SK-N-SH (cell line): ENCODE measurements at regions not wholly inside any gene's neighbourhood (a gene's known extent, or its start where the extent isn't known, plus 50 kb on each side); places are given as distances from the start of the nearest gene placed in this dataset.

ENCODE experiments used
- CTCF ChIA-PET: fragments of 300-600, 350-600 bp; formaldehyde crosslinking; extraction: SDS; loops from one replicate; lab custom pipeline; 2021; lab: Yijun Ruan, JAX
- POLR2A ChIA-PET: fragments of 350-600 bp; sonication (Branson Sonifier 250); formaldehyde crosslinking; extraction: SDS; loops from one replicate; lab custom pipeline; 2020; ENCODE audit warnings: antibody characterized with exemption, inconsistent platforms; lab: Yijun Ruan, JAX
- DNase-seq: peaks from one replicate; pipeline ENCODE4 v3.0.0; 2012
- H2AFZ ChIP-seq: fragments of 200-600 bp; sonication (generic); 2 replicates; pipeline ENCODE4 v1.8.1; 2016; ENCODE audit warnings: antibody characterized with exemption, mild to moderate bottlenecking, low read depth
- H3F3A ChIP-seq: fragments of 200-600 bp; sonication (generic); replicated peaks from 2 replicates; pipeline ENCODE3; 2016; ENCODE audit warnings: antibody characterized with exemption, mild to moderate bottlenecking; ENCODE audit not compliant: insufficient read depth
- H3K27ac ChIP-seq, 2 experiments: fragments of 200-500 bp in 1 of 2; fragments of 200-600 bp in 1 of 2; sonication (Bioruptor generic) in 1 of 2; sonication (generic), shearing (Covaris generic) in 1 of 2; 2 replicates each; pipeline versions ENCODE4 v1.5.1 to v1.6.1; 2014 to 2016; ENCODE audit warnings: low read depth in 2 of 2, inconsistent platforms in 1 of 2, low read length in 1 of 2, mild to moderate bottlenecking in 1 of 2, mixed read lengths in 1 of 2
- H3K27me3 ChIP-seq: fragments of 200-600 bp; sonication (generic), shearing (Covaris generic); 2 replicates; pipeline ENCODE4 v1.6.1; 2016; ENCODE audit warnings: mixed run types; ENCODE audit not compliant: insufficient read depth
- H3K36me3 ChIP-seq, 2 experiments: fragments of 200-500 bp in 1 of 2; fragments of 200-600 bp in 1 of 2; sonication (Bioruptor generic) in 1 of 2; sonication (generic) in 1 of 2; replicated peaks in 1 of 2; 2 replicates each; pipeline versions ENCODE3 to v1.5.1; 2014 to 2016; ENCODE audit warnings: low read length in 1 of 2, mild to moderate bottlenecking in 1 of 2; ENCODE audit not compliant: insufficient read depth in 2 of 2, control insufficient read depth in 1 of 2
- H3K4me1 ChIP-seq, 2 experiments: fragments of 200-500 bp in 1 of 2; fragments of 200-600 bp in 1 of 2; sonication (Bioruptor generic) in 1 of 2; sonication (generic), shearing (Covaris generic) in 1 of 2; 2 replicates each; pipeline versions ENCODE4 v1.5.1 to v1.6.1; 2014 to 2016; ENCODE audit warnings: low read depth in 1 of 2, low read length in 1 of 2, mixed run types in 1 of 2; ENCODE audit not compliant: insufficient read depth in 2 of 2, control insufficient read depth in 1 of 2
- H3K4me2 ChIP-seq: fragments of 200-600 bp; sonication (generic), shearing (Covaris generic); 2 replicates; pipeline ENCODE4 v1.6.1; 2017; ENCODE audit warnings: mixed run types
- H3K4me3 ChIP-seq, 2 experiments: fragments of 200-500 bp in 1 of 2; fragments of 200-600 bp in 1 of 2; sonication (Bioruptor generic) in 1 of 2; sonication (generic), shearing (Covaris generic) in 1 of 2; 2 replicates each; pipeline versions ENCODE4 v1.5.1 to v1.8.1; 2014 to 2016; ENCODE audit warnings: low read depth in 2 of 2, inconsistent platforms in 1 of 2, low read length in 1 of 2, mild to moderate bottlenecking in 1 of 2, mixed read lengths in 1 of 2, moderate library complexity in 1 of 2
- H3K79me2 ChIP-seq: fragments of 200-600 bp; sonication (generic); 2 replicates; pipeline ENCODE4 v1.8.1; 2017; ENCODE audit warnings: mild to moderate bottlenecking; ENCODE audit not compliant: insufficient read depth
- H3K9ac ChIP-seq: fragments of 200-600 bp; sonication (generic); 2 replicates; pipeline ENCODE4 v1.6.1; 2017; ENCODE audit warnings: mixed run types
- H3K9me2 ChIP-seq: fragments of 200-600 bp; sonication (generic); 2 replicates; pipeline ENCODE4 v1.6.1; 2017; ENCODE audit warnings: mixed run types
- H3K9me3 ChIP-seq: fragments of 200-600 bp; sonication (generic); 2 replicates; pipeline ENCODE4 v1.6.1; 2017; ENCODE audit warnings: mixed run types, mild to moderate bottlenecking, moderate library complexity
- H4K20me1 ChIP-seq: fragments of 200-600 bp; sonication (generic); 2 replicates; pipeline ENCODE4 v1.6.1; 2017; ENCODE audit warnings: mild to moderate bottlenecking, mixed run types; ENCODE audit not compliant: insufficient read depth
- CHD2 ChIP-seq: fragments of 150-350 bp; IDR thresholded peaks from 2 replicates; pipeline ENCODE4 v1.6.1; 2018; ENCODE audit warnings: low read length; ENCODE audit not compliant: partially characterized antibody
- EP300 ChIP-seq, 2 experiments: IDR thresholded peaks; 2 replicates each; pipeline versions ENCODE4 v1.4.0 to v1.6.1; 2012; ENCODE audit warnings: borderline replicate concordance in 1 of 2, low read depth in 1 of 2, low read length in 1 of 2
- FOXM1 ChIP-seq: IDR thresholded peaks from 2 replicates; pipeline ENCODE4 v1.4.0; 2012; ENCODE audit warnings: low read depth, mild to moderate bottlenecking
- GABPA ChIP-seq: IDR thresholded peaks from 2 replicates; pipeline ENCODE4 v1.4.0; 2012; ENCODE audit warnings: low read depth, mild to moderate bottlenecking
- MEF2A ChIP-seq: IDR thresholded peaks from 2 replicates; pipeline ENCODE4 v1.4.0; 2012; ENCODE audit warnings: low read depth, borderline replicate concordance
- MXI1 ChIP-seq: IDR thresholded peaks from 2 replicates; pipeline ENCODE4 v1.6.1; 2012; ENCODE audit warnings: mild to moderate bottlenecking, low read depth, low read length, improper control_type of control experiment
- NRF1 ChIP-seq: IDR thresholded peaks from 2 replicates; pipeline ENCODE4 v1.6.1; 2012; ENCODE audit warnings: low read depth, mild to moderate bottlenecking, low read length
- RAD21 ChIP-seq: IDR thresholded peaks from 2 replicates; pipeline ENCODE4 v1.6.1; 2012; ENCODE audit warnings: mild to moderate bottlenecking, low read length
- RXRA ChIP-seq: IDR thresholded peaks from 2 replicates; pipeline ENCODE4 v1.4.0; 2012; ENCODE audit warnings: low read depth, mild to moderate bottlenecking, borderline replicate concordance
- SMC3 ChIP-seq: IDR thresholded peaks from 2 replicates; pipeline ENCODE4 v1.6.1; 2012; ENCODE audit warnings: low read depth, low read length, improper control_type of control experiment
- TCF12 ChIP-seq: IDR thresholded peaks from 2 replicates; pipeline ENCODE4 v1.4.0; 2012
- TEAD4 ChIP-seq: IDR thresholded peaks from 2 replicates; pipeline ENCODE4 v1.4.0; 2012; ENCODE audit warnings: mild to moderate bottlenecking, borderline replicate concordance; ENCODE audit not compliant: insufficient read depth
- WGBS: methylation state at CpG from one replicate; pipeline ENCODE4 v1.1.6; 2017; ENCODE audit warnings: low lambda C conversion rate; 5-methylcytosine and 5-hydroxymethylcytosine counted together
- TF ChIP-seq, protein P1 (sequence below): IDR thresholded peaks from 2 replicates; pipeline ENCODE4; 2012
- TF ChIP-seq, protein P2 (sequence below): IDR thresholded peaks from 2 replicates; pipeline ENCODE4 v1.4.0; 2012; ENCODE audit warnings: low read depth
- TF ChIP-seq, protein P3 (sequence below): IDR thresholded peaks from 2 replicates; pipeline ENCODE4 v1.4.0; 2012; ENCODE audit warnings: low read depth, borderline replicate concordance
- TF ChIP-seq, protein P4 (sequence below): fragments of 200-600 bp; sonication (generic); IDR thresholded peaks from 2 replicates; pipeline ENCODE4 v1.6.1; 2017; ENCODE audit warnings: antibody characterized with exemption, mild to moderate bottlenecking, moderate library complexity
- TF ChIP-seq, protein P5 (sequence below): fragments of 150-350 bp; IDR thresholded peaks from 2 replicates; pipeline ENCODE4 v1.6.1; 2016; ENCODE audit warnings: mild to moderate bottlenecking, low read depth, low read length

DNA sequence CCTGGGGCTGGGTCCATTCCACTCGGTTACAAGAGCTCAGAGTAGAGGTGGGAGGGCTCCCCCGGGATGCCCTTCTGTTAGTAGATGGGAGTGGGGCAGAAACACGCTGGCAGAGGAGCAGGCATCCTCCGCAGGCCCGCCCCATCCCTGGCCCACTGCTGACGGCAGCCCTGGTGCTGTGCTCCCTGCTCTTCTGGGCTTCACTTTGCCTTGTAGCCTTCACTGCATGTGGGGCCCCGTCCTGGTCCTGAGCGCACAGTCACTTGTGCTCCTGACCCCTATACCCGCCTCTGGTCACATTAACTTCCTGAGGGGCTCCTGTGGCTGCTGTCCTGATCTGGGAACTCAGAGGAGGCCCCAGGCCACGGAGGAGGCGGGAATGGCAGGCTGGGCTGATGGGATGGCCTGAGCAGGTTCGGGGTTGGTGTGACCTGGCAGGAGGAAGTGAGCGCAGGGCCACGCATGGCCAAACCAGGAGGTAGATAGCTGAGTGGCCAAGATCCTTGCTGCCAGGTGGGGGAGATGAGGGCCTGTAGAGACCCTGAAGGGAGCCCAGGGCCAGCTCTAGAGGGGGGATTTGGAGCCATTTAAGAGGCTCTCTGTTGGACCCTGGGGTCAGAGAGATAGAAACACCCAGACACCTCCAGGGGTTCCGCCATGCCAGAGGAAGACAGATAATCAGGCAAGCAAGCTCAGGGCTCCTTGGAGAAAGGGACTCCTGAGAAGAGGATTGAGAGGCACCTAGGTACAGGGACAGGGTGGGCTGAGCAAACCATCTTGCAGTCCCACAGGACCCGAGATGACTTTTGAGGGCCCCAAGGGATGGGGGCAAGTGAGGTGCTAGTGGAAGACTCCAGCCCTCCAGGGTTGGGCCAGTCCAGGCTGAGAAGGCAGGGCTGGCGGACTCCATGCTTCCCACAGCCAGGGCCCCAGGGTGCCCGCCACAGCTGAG, 92.2 kb upstream of the PRR23E start:
- Histone ChIP-seq H2AFZ (no peak overlapping the region), H3K9me3 (no peaks in the 10 kb centered on the region), H3K9me2 (no peaks in the 10 kb centered on the region), H3K36me3 (no peaks in the 10 kb centered on the region), H3K4me1 (peaks cover 0 to 21% of the 10 kb centered on the region in 2 experiments; a peak in 1 of 4 replicates), H4K20me1 (no peaks in the 10 kb centered on the region), H3K79me2 (no peaks in the 10 kb centered on the region), H3K27ac (no peak overlapping the region), H3F3A (no peaks in the 10 kb centered on the region), H3K4me3 (no peak overlapping the region), H3K9ac (no peak overlapping the region), H3K27me3 (no peaks in the 10 kb centered on the region), H3K4me2 (no peak overlapping the region)
- WGBS = 64% methylated on average over 12 of the region's 18 CpGs
- ChIA-PET CTCF (no interaction called here), POLR2A (no interaction called here)
- DNase-seq = no peak
- TF ChIP-seq MEF2A (no peak), TCF12 (no peak), NRF1 (no peak), EP300 (IDR thresholded peaks at IDR 0.05; ENCODE audit: borderline replicate concordance in 1 of 2, low read depth in 1 of 2, low read length in 1 of 2) (no peak), RXRA (no peak)
- TF ChIP-seq, protein P1, sequence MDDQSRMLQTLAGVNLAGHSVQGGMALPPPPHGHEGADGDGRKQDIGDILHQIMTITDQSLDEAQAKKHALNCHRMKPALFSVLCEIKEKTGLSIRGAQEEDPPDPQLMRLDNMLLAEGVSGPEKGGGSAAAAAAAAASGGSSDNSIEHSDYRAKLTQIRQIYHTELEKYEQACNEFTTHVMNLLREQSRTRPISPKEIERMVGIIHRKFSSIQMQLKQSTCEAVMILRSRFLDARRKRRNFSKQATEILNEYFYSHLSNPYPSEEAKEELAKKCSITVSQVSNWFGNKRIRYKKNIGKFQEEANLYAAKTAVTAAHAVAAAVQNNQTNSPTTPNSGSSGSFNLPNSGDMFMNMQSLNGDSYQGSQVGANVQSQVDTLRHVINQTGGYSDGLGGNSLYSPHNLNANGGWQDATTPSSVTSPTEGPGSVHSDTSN = no peak

DNA sequence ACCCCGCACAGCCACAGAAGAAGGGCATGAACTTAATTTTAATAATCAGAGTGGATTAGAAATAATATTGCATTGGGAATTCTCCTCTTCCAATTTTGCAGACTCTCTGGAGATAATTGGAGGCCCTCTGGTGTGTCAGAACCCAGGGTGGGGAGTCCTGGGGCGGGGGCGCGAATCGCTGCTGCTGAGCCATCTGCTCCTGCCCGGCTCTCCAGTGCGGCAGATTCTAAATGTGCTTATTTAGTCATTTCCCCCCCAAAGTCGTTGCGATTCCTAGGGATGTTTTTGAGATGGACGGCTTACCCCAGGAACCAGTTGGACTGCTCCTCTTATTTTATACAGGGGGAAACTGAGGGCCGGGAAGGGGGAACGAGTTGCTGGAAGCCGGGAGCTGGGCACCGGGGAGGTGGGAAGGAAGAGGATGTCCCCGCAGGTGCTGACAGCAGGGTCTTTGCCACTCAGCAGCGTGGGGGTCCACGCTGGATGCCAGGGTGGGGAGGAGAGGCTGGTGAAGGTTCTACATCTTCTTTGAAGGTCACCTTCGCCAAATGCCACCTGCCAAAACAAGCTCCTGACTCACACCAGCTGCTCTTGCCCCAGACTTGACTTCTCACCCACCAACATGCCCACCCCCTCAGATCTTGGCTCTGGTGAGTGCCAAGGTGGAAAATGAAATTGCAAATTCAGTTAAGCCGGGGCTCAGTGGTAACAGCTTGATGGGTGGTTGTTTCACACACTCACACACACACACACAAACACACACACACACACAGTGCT, 91.3 kb upstream of the PRR23E start:
- no peaks in the 10 kb centered on the region for H3K36me3 ChIP-seq
- no peak overlapping the region for H3K4me3 ChIP-seq
- no peaks in the 10 kb centered on the region for H3F3A ChIP-seq
- H3K9ac ChIP-seq = no peak overlapping the region
- no peaks in the 10 kb centered on the region for H3K9me3 ChIP-seq
- DNase-seq = no peak
- H3K9me2 ChIP-seq = no peaks in the 10 kb centered on the region
- H3K27me3 ChIP-seq = no peaks in the 10 kb centered on the region; the same call in 1 of the 2 replicates
- 76% methylated on average over 18 of the region's 19 CpGs for WGBS
- ChIA-PET CTCF (no interaction called here), POLR2A (no interaction called here)
- no peaks in the 10 kb centered on the region for H3K79me2 ChIP-seq
- no peaks in the 10 kb centered on the region for H4K20me1 ChIP-seq
- no peak overlapping the region for H3K27ac ChIP-seq
- no peak overlapping the region for H2AFZ ChIP-seq
- peaks cover 0 to 16% of the 10 kb centered on the region in 2 experiments; a peak in 1 of 4 replicates for H3K4me1 ChIP-seq
- no peak overlapping the region for H3K4me2 ChIP-seq
- TF ChIP-seq, protein P2, sequence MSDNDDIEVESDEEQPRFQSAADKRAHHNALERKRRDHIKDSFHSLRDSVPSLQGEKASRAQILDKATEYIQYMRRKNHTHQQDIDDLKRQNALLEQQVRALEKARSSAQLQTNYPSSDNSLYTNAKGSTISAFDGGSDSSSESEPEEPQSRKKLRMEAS = no peak
- TF ChIP-seq GABPA (no peak), CHD2 (no peak), RAD21 (no peak), SMC3 (no peak), TEAD4 (no peak), MXI1 (no peak), FOXM1 (no peak)
- TF ChIP-seq, protein P3, sequence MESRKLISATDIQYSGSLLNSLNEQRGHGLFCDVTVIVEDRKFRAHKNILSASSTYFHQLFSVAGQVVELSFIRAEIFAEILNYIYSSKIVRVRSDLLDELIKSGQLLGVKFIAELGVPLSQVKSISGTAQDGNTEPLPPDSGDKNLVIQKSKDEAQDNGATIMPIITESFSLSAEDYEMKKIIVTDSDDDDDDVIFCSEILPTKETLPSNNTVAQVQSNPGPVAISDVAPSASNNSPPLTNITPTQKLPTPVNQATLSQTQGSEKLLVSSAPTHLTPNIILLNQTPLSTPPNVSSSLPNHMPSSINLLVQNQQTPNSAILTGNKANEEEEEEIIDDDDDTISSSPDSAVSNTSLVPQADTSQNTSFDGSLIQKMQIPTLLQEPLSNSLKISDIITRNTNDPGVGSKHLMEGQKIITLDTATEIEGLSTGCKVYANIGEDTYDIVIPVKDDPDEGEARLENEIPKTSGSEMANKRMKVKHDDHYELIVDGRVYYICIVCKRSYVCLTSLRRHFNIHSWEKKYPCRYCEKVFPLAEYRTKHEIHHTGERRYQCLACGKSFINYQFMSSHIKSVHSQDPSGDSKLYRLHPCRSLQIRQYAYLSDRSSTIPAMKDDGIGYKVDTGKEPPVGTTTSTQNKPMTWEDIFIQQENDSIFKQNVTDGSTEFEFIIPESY = no peak
- TF ChIP-seq, protein P4, sequence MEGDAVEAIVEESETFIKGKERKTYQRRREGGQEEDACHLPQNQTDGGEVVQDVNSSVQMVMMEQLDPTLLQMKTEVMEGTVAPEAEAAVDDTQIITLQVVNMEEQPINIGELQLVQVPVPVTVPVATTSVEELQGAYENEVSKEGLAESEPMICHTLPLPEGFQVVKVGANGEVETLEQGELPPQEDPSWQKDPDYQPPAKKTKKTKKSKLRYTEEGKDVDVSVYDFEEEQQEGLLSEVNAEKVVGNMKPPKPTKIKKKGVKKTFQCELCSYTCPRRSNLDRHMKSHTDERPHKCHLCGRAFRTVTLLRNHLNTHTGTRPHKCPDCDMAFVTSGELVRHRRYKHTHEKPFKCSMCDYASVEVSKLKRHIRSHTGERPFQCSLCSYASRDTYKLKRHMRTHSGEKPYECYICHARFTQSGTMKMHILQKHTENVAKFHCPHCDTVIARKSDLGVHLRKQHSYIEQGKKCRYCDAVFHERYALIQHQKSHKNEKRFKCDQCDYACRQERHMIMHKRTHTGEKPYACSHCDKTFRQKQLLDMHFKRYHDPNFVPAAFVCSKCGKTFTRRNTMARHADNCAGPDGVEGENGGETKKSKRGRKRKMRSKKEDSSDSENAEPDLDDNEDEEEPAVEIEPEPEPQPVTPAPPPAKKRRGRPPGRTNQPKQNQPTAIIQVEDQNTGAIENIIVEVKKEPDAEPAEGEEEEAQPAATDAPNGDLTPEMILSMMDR = no peak
- TF ChIP-seq, protein P5, sequence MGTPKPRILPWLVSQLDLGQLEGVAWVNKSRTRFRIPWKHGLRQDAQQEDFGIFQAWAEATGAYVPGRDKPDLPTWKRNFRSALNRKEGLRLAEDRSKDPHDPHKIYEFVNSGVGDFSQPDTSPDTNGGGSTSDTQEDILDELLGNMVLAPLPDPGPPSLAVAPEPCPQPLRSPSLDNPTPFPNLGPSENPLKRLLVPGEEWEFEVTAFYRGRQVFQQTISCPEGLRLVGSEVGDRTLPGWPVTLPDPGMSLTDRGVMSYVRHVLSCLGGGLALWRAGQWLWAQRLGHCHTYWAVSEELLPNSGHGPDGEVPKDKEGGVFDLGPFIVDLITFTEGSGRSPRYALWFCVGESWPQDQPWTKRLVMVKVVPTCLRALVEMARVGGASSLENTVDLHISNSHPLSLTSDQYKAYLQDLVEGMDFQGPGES = no peak
- TF ChIP-seq, protein P1 = no peak
